ENCODE measurements at regions not wholly inside any gene's neighbourhood (a gene's known extent, or its start where the extent isn't known, plus 50 kb on each side); places are given as distances from the start of the nearest gene placed in this dataset.
"Not testable (repeated sequence)": the region's sequence is repeated elsewhere in the genome, so short reads cannot be mapped to it uniquely, and the experiment has no call there.

DNA sequence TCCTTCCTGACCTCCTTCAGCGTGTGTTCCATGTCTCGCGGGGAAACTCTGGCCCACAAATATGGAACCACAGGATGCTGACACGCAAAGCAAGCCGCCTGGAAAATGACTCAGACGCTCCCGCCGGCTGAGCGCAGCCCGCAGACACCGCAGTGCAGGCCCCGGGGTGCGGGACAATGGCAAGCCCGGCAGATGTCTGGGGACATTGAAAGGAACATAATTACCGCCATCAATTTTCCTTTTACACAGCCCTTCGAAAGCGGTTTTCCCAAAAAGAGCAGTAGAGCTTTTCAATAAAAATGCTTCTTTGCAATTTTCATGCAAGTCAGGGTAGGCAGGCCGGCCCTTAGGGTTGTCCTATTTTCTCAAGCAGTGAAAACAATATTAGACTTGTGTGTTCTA, 159.2 kb upstream of the SH3BP4 start:
- no peak overlapping the region for H2BK120ac ChIP-seq (ENCODE audit: low read depth, low read length, poor library complexity, severe bottlenecking)
- no peak overlapping the region for H2AK5ac ChIP-seq (ENCODE audit: insufficient read length, low read length)
- H3K18ac ChIP-seq (ENCODE audit: insufficient read length, low read depth, low read length): no peak overlapping the region
- WGBS (ENCODE audit: extremely low coverage, insufficient read length, low lambda C conversion rate): no CpG with 5 or more reads among the region's 18 CpGs
- no peak overlapping the region for H3T11ph ChIP-seq (ENCODE audit: low read length)
- H2BK15ac ChIP-seq (ENCODE audit: low read depth, low read length): no peak overlapping the region
- H3K14ac ChIP-seq (ENCODE audit: insufficient read depth, low read length): 0 out of 2 replicates have a peak overlapping the region, but pooled peaks have one; percentile 26
- H4K20me1 ChIP-seq (ENCODE audit: control insufficient read depth, insufficient read depth, insufficient read length): no peaks in the 10 kb centered on the region
- H3K9ac ChIP-seq (ENCODE audit: extremely low read depth, insufficient read length, low read length): no peak overlapping the region
- H3K79me1 ChIP-seq (ENCODE audit: insufficient read depth, low read depth, low read length, poor library complexity, severe bottlenecking): no peaks in the 10 kb centered on the region
- Mint-ChIP-seq H3K36me3 (ENCODE audit: insufficient read depth in 1 of 3, low read depth in 3 of 3) (no peaks in the 10 kb centered on the region), H3K4me3 (peak overlapping the region in 1 of 2 experiments; percentile 12; a peak in 1 of 5 replicates), H3K27me3 (ENCODE audit: low read depth) (peaks cover 35% of the 10 kb centered on the region), H3K27ac (no peak overlapping the region), H3K9me3 (no peaks in the 10 kb centered on the region), H3K4me1 (peaks cover 47 to 53% of the 10 kb centered on the region in 2 experiments)
- H3K23ac ChIP-seq (ENCODE audit: insufficient read length, low read depth, low read length): no peak overlapping the region
- no peaks in the 10 kb centered on the region for H3K23me2 ChIP-seq (ENCODE audit: insufficient read length, low read depth, low read length, poor library complexity, severe bottlenecking)
- H2BK5ac ChIP-seq (ENCODE audit: insufficient read length, low read length): no peak overlapping the region
- H3K27me3 ChIP-seq (ENCODE audit: insufficient read depth, low read length): no peaks in the 10 kb centered on the region
- peaks cover 10% of the 10 kb centered on the region for H3K4me1 ChIP-seq (ENCODE audit: insufficient read depth, low read length)
- no peak overlapping the region for H2BK20ac ChIP-seq (ENCODE audit: low read depth, low read length, poor library complexity, severe bottlenecking)
- DNase-seq: no peak
- no peak overlapping the region for H2AFZ ChIP-seq (ENCODE audit: low read length)
- H4K91ac ChIP-seq (ENCODE audit: insufficient read length, low read depth, low read length): no peak overlapping the region
- H3K79me2 ChIP-seq (ENCODE audit: insufficient read depth, low read length): no peaks in the 10 kb centered on the region
- no peak overlapping the region for H3K27ac ChIP-seq (ENCODE audit: insufficient read length, low read depth, low read length)
- H4K5ac ChIP-seq (ENCODE audit: insufficient read length, low read depth, low read length): no peak overlapping the region
- no peak overlapping the region for H3K56ac ChIP-seq (ENCODE audit: insufficient read length, low read depth, low read length)
- H4K8ac ChIP-seq (replicated peaks; ENCODE audit: insufficient read length, low read depth, low read length): no peak overlapping the region
- TF ChIP-seq, protein P1, sequence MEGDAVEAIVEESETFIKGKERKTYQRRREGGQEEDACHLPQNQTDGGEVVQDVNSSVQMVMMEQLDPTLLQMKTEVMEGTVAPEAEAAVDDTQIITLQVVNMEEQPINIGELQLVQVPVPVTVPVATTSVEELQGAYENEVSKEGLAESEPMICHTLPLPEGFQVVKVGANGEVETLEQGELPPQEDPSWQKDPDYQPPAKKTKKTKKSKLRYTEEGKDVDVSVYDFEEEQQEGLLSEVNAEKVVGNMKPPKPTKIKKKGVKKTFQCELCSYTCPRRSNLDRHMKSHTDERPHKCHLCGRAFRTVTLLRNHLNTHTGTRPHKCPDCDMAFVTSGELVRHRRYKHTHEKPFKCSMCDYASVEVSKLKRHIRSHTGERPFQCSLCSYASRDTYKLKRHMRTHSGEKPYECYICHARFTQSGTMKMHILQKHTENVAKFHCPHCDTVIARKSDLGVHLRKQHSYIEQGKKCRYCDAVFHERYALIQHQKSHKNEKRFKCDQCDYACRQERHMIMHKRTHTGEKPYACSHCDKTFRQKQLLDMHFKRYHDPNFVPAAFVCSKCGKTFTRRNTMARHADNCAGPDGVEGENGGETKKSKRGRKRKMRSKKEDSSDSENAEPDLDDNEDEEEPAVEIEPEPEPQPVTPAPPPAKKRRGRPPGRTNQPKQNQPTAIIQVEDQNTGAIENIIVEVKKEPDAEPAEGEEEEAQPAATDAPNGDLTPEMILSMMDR (conservative IDR thresholded peaks at IDR 0.05): no peak
- H3K9me3 ChIP-seq (ENCODE audit: control insufficient read depth, low read depth, low read length): no peaks in the 10 kb centered on the region
- no peak overlapping the region for H2BK12ac ChIP-seq (ENCODE audit: insufficient read length, low read depth, low read length)
- H3K4me2 ChIP-seq (ENCODE audit: insufficient read depth, insufficient read length, low read length): no peak overlapping the region
- H3K4ac ChIP-seq (ENCODE audit: low read depth, low read length): no peak overlapping the region

DNA sequence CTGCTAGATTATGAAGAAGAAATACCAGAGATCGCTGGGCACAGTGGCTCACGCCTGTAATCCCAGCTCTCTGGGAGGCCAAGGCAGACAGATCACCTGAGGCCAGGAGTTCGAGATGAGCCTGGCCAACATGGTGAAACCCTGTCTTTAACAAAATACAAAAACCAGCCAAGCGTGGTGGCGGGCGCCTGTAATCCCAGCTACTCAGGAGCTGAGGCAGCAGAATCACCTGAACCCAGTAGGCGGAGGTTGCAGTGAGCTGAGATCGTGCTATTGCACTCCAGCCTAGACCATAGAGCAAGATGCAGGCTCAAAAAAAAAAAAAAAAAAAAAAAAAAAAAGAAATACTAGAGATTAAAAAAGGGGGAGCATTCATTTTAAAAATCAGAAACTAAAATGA, 159.7 kb upstream of the SH3BP4 start:
- not testable (repeated sequence) for H3K9ac ChIP-seq (ENCODE audit: extremely low read depth, insufficient read length, low read length); H3T11ph ChIP-seq (ENCODE audit: low read length); H3K4me2 ChIP-seq (ENCODE audit: insufficient read depth, insufficient read length, low read length)

More for the DNA sequence above, 159.7 kb upstream of the SH3BP4 start:
- H2BK120ac ChIP-seq (ENCODE audit: low read depth, low read length, poor library complexity, severe bottlenecking); H4K20me1 ChIP-seq (ENCODE audit: control insufficient read depth, insufficient read depth, insufficient read length); H3K14ac ChIP-seq (ENCODE audit: insufficient read depth, low read length); H2BK12ac ChIP-seq (ENCODE audit: insufficient read length, low read depth, low read length); H2BK5ac ChIP-seq (ENCODE audit: insufficient read length, low read length); H2AFZ ChIP-seq (ENCODE audit: low read length); H3K9me3 Mint-ChIP-seq; H3K23ac ChIP-seq (ENCODE audit: insufficient read length, low read depth, low read length); H3K27ac ChIP-seq (ENCODE audit: insufficient read length, low read depth, low read length); H3K9me3 ChIP-seq (ENCODE audit: control insufficient read depth, low read depth, low read length); H4K91ac ChIP-seq (ENCODE audit: insufficient read length, low read depth, low read length); H3K4me3 Mint-ChIP-seq; H3K27me3 ChIP-seq (ENCODE audit: insufficient read depth, low read length); H4K5ac ChIP-seq (ENCODE audit: insufficient read length, low read depth, low read length); H3K79me2 ChIP-seq (ENCODE audit: insufficient read depth, low read length); H3K36me3 Mint-ChIP-seq (ENCODE audit: insufficient read depth in 1 of 3, low read depth in 3 of 3); H2BK20ac ChIP-seq (ENCODE audit: low read depth, low read length, poor library complexity, severe bottlenecking); H3K4ac ChIP-seq (ENCODE audit: low read depth, low read length); H3K56ac ChIP-seq (ENCODE audit: insufficient read length, low read depth, low read length); H2AK5ac ChIP-seq (ENCODE audit: insufficient read length, low read length); H3K18ac ChIP-seq (ENCODE audit: insufficient read length, low read depth, low read length); H3K23me2 ChIP-seq (ENCODE audit: insufficient read length, low read depth, low read length, poor library complexity, severe bottlenecking); H3K79me1 ChIP-seq (ENCODE audit: insufficient read depth, low read depth, low read length, poor library complexity, severe bottlenecking); H4K8ac ChIP-seq (replicated peaks; ENCODE audit: insufficient read length, low read depth, low read length); DNase-seq; H2BK15ac ChIP-seq (ENCODE audit: low read depth, low read length); H3K27ac Mint-ChIP-seq: not testable (repeated sequence)
- peaks cover 35% of the 10 kb centered on the region for H3K27me3 Mint-ChIP-seq (ENCODE audit: low read depth)
- peaks cover 10% of the 10 kb centered on the region for H3K4me1 ChIP-seq (ENCODE audit: insufficient read depth, low read length)
- WGBS (ENCODE audit: extremely low coverage, insufficient read length, low lambda C conversion rate): no CpG with 5 or more reads among the region's 8 CpGs
- H3K4me1 Mint-ChIP-seq: peaks cover 47 to 53% of the 10 kb centered on the region in 2 experiments
